Left ventricle myocardium inferior (tissue), 1 donor: ENCODE measurements at regions not wholly inside any gene's neighbourhood (a gene's known extent, or its start where the extent isn't known, plus 50 kb on each side); places are given as distances from the start of the nearest gene placed in this dataset.
"Not testable (repeated sequence)": the region's sequence is repeated elsewhere in the genome, so short reads cannot be mapped to it uniquely, and the experiment has no call there.

Experiments
- DNase-seq: peaks from one replicate; pipeline ENCODE4 v3.0.0-alpha.2; 2020
- H3K27ac ChIP-seq: fragments of 200-600 bp; replicated peaks from 2 replicates; pipeline ENCODE4 v1.8.0; 2021
- H3K27me3 ChIP-seq: fragments of 200-600 bp; 2 replicates; pipeline ENCODE4 v1.8.0; 2021; ENCODE audit warnings: low read depth
- H3K36me3 ChIP-seq: fragments of 200-600 bp; 2 replicates; pipeline ENCODE4 v1.8.0; 2021
- H3K4me1 ChIP-seq: fragments of 200-600 bp; 2 replicates; pipeline ENCODE4 v1.8.0; 2021
- H3K4me3 ChIP-seq: fragments of 200-600 bp; 2 replicates; pipeline ENCODE4 v1.8.0; 2021; ENCODE audit warnings: mild to moderate bottlenecking, moderate library complexity
- H3K9me3 ChIP-seq: fragments of 200-600 bp; replicated peaks from 2 replicates; pipeline ENCODE4 v1.8.0; 2021
- CTCF ChIP-seq: fragments of 200-600 bp; IDR thresholded peaks from 2 replicates; pipeline ENCODE4 v1.8.0; 2021; ENCODE audit warnings: antibody characterized with exemption, mild to moderate bottlenecking, borderline replicate concordance
- intact Hi-C: fragments of 100-400 bp; cut with micrococcal nuclease; formaldehyde crosslinking; loops from one replicate; pipeline ENCODE4 v1.11.0; 2022
- donor health status: DM: no; HTN: yes; CAD: no; lungs with severe emphysema.

GRCh38 chr1:9442278-9442846 lies 96.9 kb upstream of the SLC25A33 start:
- Histone ChIP-seq H3K27ac (peak overlapping the region; percentile 91), H3K27me3 (no peaks in the 10 kb centered on the region), H3K4me3 (no peak overlapping the region), H3K36me3 (no peaks in the 10 kb centered on the region), H3K9me3 (no peaks in the 10 kb centered on the region), H3K4me1 (peaks cover 50% of the 10 kb centered on the region)
- no peak for DNase-seq
- intact Hi-C loops = no loop called here
- no peak for TF ChIP-seq CTCF

- peaks cover 49% of the 10 kb centered on the region for H3K4me1 ChIP-seq
These were observed 96.3 kb upstream of the SLC25A33 start for GRCh38 chr1:9442986-9443385.

DNA sequence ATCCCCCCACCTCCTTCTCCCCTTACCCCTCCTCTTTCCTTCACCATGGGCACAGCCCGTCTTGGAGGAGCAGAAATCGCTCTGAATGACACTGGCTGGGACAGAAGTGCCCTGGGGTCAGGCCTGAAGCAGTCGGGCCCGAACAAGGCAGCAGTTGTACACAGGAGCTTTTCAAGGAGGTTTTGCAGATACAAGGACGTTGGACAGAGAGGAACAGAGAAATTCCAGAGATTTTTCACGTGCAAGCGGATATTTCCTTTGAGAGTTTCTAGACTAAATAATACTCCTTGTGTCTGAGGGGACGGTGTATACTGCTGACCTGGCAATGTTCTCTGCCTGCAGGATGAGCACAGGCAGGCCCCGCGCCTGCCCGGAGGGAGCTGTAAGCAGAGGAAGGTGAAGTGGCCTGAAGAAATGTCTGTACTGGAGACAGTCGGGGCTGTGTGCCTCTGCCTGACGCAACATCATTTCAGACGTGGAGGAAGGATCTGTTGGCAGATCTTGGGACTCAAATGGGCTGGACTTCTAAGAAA lies 95.3 kb upstream of the SLC25A33 start:
- Histone ChIP-seq H3K27ac (peak overlapping the region; percentile 91), H3K27me3 (no peaks in the 10 kb centered on the region), H3K4me3 (no peak overlapping the region), H3K9me3 (no peaks in the 10 kb centered on the region), H3K36me3 (no peaks in the 10 kb centered on the region), H3K4me1 (peaks cover 50% of the 10 kb centered on the region)
- no peak for TF ChIP-seq CTCF
- DNase-seq = no peak
- intact Hi-C loops = no loop called here

More at GRCh38 chr1:9442986-9443385, 96.3 kb upstream of the SLC25A33 start:
- Histone ChIP-seq H3K27me3 (no peaks in the 10 kb centered on the region), H3K9me3 (no peaks in the 10 kb centered on the region), H3K27ac (peak overlapping the region; percentile 91), H3K36me3 (no peaks in the 10 kb centered on the region), H3K4me3 (no peak overlapping the region)
- intact Hi-C loops = no loop called here
- TF ChIP-seq CTCF = no peak
- no peak for DNase-seq

DNA sequence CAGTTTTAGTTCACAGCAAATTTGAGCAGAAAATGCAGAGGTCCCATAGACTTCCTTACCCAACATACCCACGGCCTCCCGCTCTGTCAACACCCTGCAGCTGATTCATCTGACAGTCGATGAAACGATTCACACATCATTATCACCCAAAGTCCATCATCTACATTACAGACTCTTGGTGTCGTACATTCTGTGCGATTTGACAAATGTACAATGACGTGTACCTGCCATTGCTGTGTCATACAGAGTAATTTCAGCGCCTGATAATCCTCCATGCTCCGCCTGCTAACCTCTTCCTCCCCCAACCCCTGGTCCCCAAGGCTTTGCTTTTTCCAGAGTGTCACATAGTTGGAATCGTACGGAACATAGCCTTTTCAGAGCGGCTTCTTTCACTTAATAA lies 94.7 kb upstream of the SLC25A33 start:
- no peak for DNase-seq
- Histone ChIP-seq H3K36me3 (no peaks in the 10 kb centered on the region), H3K4me3 (no peak overlapping the region), H3K4me1 (peaks cover 50% of the 10 kb centered on the region), H3K9me3 (no peaks in the 10 kb centered on the region), H3K27me3 (no peaks in the 10 kb centered on the region), H3K27ac (peak overlapping the region; percentile 91)
- no peak for TF ChIP-seq CTCF
- intact Hi-C loops = no loop called here

- H3K27ac ChIP-seq, intact Hi-C loops, DNase-seq: not testable (repeated sequence)
These were observed 94.2 kb upstream of the SLC25A33 start for GRCh38 chr1:9445081-9445480.

DNA sequence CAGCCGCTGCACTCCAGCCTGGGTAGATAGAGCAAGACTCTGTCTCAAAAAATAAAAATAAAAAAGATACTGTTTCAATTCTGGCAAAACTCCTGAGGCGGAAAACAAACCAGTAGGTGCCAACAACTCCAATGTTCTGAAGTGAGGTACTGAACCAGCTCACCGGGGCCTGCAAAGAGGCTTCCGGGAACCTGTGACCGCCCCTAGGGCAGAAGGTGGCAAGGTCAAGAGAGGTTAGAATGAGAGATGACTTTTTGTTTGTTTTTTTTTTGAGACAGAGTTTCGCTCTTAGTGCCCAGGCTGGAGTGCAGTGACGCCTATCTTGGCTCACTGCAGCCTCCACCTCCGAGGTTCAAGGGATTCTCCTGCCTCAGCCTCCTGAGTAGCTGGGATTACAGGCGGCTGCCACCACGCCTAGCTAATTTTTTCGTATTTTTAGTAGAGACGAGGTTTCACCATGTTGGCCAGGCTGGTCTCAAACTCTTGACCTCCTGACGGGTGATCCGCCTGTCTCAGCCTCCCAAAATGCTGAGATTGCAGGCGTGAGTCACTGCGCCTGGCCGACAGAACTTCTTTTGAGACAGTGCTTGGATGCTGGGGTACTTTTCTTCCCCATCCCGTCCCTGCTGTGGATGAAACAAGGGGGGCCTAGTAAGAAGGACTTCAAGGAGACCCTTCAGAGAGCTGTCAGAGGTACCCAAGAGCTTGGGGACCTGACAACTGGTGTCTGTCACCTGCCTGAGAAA lies 91.9 kb upstream of the SLC25A33 start:
- no peaks in the 10 kb centered on the region for H3K27me3 ChIP-seq
- intact Hi-C loops = no loop called here
- H3K4me3 ChIP-seq = no peak overlapping the region
- H3K4me1 ChIP-seq = peaks cover 31% of the 10 kb centered on the region
- H3K9me3 ChIP-seq = no peaks in the 10 kb centered on the region
- no peak for TF ChIP-seq CTCF
- no peak overlapping the region for H3K27ac ChIP-seq
- no peaks in the 10 kb centered on the region for H3K36me3 ChIP-seq
- DNase-seq = no peak

More at GRCh38 chr1:9445081-9445480, 94.2 kb upstream of the SLC25A33 start:
- not testable (repeated sequence) for H3K4me3 ChIP-seq, H3K27me3 ChIP-seq, H3K9me3 ChIP-seq, H3K36me3 ChIP-seq
- peaks cover 50% of the 10 kb centered on the region for H3K4me1 ChIP-seq
